HG02610 (cell line): ENCODE measurements at regions not wholly inside any gene's neighbourhood (a gene's known extent, or its start where the extent isn't known, plus 50 kb on each side); places are given as distances from the start of the nearest gene placed in this dataset.

ENCODE experiments used
- ATAC-seq: cut with Tn5 transposase; IDR thresholded peaks from one replicate; pipeline ENCODE4 v1.9.1; 2021; ENCODE audit warnings: mild to moderate bottlenecking, moderate library complexity; ENCODE audit not compliant: unreplicated experiment

- no peak for ATAC-seq
Observed at GRCh38 chr7:85734823-85735222, 548.0 kb upstream of the SEMA3D start.

DNA sequence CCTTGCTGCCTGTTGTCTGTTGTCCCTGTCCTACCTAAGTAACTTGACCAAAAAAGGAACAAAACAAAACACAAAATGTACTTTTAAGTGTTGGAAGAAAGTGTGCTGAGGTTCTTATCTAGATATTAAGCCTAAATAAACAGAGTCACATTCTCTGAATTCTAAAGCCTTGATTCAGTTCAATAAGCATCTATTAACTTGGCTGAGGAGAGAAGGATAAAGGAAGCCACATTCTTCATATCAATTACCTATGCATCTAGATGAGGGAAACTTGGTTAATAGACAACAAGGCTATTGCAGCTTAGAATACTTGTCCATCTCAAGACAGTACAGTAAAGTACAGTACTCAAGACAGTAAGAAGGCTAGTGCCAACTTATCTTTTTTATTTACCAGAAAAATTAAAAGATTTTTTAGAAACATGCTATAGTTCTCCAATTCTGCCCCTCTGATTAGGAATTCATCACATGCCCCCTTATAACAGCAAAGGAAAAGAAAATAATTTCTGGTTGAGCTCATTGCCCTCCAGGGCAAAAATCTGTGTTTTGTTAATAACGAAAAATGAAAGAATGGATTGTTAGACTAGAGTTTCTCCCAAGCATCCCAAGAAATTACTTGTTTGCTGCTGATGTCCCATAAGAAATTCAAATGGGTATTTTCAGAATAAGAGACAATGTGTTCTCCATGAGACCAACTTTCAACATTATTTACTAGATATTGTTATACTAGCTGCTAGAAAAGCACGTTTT, 546.5 kb upstream of the SEMA3D start:
- ATAC-seq, result no peak

DNA sequence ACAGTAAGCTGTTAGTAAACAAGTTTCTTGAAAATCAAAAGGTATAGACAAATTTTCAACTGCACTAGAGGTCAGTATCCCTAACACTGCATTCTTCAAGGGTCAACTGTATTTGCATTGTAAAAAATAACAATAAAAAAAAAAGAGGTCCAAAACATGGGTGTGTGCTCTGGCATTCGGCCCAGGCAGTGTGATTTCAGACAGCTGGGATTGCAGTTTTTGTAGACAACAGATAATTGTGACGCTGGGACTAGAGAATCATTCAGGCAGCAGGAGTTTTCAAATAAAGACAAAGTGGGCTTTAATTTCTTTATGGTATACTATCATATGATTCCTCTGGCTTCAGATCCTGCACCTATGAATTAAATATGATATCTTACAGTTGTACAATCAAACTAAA, 543.2 kb upstream of the SEMA3D start:
- no peak for ATAC-seq

- no peak for ATAC-seq
Observed at GRCh38 chr7:85725026-85725425, 538.2 kb upstream of the SEMA3D start.

GRCh38 chr7:85719981-85720953, 533.4 kb upstream of the SEMA3D start:
- ATAC-seq, result no peak

DNA sequence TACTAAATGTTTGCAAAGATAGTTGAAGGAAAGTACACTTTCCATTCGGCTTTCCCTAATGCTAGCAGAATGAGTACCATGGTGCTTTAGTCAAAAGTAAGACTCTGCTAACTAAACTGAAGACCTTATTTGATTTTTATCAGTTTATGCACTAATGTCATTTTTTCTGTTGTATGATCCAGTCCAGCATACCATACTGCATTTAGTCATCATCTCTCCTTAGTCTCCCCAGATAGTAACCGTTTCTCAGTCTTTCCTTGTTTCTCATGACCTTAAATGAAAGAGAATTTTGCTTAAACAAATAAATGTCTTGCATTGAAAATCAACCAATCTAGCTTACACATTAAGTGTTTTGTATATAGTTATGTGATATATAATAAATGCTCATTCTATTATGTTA, 529.5 kb upstream of the SEMA3D start:
- no peak for ATAC-seq

- no peak for ATAC-seq
Observed at GRCh38 chr7:85714951-85715350, 528.1 kb upstream of the SEMA3D start.

- ATAC-seq, result peak; percentile 91
Observed at GRCh38 chr7:85714043-85714578, 527.3 kb upstream of the SEMA3D start.

GRCh38 chr7:85713171-85713570, 526.3 kb upstream of the SEMA3D start:
- ATAC-seq, result no peak

GRCh38 chr7:85711894-85712293, 525.0 kb upstream of the SEMA3D start:
- ATAC-seq, result no peak

DNA sequence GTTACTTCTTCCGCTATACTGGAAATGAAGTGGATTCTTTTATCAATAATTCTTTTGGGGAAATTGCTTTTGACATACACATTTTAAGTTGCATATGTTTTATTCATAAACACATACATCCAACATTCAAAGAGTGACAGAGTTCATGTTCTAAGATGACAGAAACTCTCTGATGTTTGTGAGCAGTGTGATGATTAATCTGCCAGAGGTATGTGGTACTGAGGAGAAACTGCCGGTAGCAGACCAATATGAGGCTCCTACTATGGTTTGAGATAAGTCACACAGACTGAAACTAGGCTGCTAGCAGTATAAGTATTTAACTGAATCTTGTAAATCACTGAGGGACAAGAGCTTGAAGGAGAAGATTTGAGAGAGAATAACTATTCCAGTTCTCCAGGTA, 524.1 kb upstream of the SEMA3D start:
- ATAC-seq, result no peak

DNA sequence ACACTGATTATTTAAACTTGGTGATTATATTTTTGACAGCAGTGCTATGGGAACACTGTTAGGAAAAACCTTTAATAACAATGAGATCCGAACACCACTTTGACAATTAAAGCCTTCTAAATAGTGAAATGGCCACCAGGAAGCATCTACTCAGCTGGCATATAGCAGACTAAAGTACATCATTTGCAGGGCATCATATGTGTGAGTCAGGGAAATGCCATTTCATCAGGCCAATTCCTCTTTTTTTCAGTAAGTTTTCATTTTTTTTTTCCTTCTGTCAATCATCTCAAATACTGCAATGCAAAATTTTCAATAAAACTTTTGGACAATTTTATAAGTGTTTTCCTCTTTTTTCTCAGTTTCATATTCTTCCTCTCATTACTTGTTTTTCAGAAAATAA, 521.4 kb upstream of the SEMA3D start:
- no peak for ATAC-seq

GRCh38 chr7:85705076-85705475, 518.2 kb upstream of the SEMA3D start:
- ATAC-seq, result no peak

DNA sequence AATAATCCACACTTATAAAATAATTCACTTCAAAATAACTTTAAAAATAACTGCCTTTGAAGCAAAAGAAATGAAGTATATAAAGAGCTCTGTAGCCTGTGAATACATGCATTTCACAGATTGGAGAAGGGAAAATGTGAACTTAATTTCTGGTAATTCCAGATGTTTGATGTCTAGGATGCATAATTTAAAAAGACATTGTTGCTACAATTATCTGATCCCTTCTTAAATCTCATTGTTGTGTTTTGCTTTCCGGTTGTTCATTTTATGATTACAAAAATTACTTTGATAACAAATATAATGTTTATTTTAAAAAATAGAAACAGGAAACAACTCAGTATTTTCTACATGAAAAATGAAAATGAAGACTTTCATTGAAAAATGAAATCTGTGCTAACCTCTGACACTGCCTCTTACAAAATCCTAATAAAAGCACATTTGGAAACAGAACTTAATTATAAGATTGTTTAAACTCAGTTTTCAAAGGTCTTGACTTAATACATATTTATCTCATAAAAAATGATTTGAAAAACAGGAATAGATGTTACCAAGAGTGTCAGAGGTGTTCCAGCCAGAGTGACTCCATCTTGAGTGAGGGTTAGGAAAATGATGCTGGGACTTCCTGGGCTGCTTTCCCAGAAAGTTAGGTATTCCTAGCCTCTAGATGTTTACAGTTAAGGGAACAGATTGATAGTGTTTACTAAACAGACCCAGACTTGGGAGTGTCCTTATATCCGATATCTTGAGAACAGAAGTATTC, 516.6 kb upstream of the SEMA3D start:
- ATAC-seq, result no peak

DNA sequence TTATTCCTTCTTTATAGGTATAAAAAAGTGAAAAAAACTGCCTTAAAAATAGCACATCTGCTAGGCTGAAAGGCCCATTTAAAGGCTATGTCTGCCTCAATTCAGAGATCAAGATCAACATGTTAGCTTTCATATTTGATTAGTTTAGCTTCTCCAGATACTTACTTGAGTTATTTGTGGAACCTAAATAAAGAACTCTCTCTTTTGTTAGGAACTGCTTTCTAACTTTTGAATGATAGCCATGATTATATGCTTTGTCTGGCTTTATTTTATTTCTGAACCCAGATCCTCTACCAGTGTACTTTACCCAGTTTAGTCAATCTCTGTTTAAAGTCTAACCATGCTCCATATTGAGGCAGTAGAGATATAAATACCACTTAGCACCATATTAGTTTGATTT, 515.5 kb upstream of the SEMA3D start:
- no peak for ATAC-seq

- peak; percentile 95 for ATAC-seq
Observed at GRCh38 chr7:85699482-85699881, 512.6 kb upstream of the SEMA3D start.

GRCh38 chr7:85695533-85695932, 508.7 kb upstream of the SEMA3D start:
- ATAC-seq, result no peak

- ATAC-seq, result no peak
Observed at GRCh38 chr7:85695041-85695440, 508.2 kb upstream of the SEMA3D start.

DNA sequence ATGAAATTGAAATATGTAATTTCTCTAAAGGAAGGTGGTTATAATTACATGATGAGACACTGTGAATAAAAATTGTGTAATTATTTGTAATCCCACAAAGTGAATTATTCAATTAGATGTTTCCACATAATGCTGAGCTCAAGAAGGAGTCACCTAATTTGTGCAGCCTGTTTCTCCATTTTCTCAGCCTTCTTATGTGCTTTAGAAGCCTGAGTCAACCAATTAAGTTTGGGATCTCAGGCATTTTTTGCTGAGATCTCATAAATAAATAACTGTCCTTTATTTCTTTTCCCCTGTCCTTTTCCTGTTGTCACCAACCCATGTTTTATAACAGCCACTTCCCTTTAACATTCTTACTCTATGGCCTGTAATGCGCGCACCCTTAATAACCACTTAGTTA, 506.5 kb upstream of the SEMA3D start:
- ATAC-seq, result no peak

- ATAC-seq, result no peak
Observed at GRCh38 chr7:85688712-85689111, 501.9 kb upstream of the SEMA3D start.
